PC-3 (cell line): ENCODE measurements at regions not wholly inside any gene's neighbourhood (a gene's known extent, or its start where the extent isn't known, plus 50 kb on each side); places are given as distances from the start of the nearest gene placed in this dataset.
A peak's percentile ranks its signal among the peaks of the same experiment; 100 is the strongest.

Source experiments
- ATAC-seq: fragments of 200-7000 bp; cut with Tn5 transposase; 2 replicates; pipeline ENCODE4 v1.9.1; 2020; ENCODE audit warnings: mild to moderate bottlenecking, moderate library complexity
- BruUV-seq: library from RNA; stranded (reverse); fragments of 400-500 nt; replicated peaks from 2 replicates; lab custom pipeline; 2021; lab: Mats Ljungman, UMichigan
- CTCF ChIA-PET: fragments of 300-600 bp; sonication (Branson Sonifier 250); formaldehyde crosslinking; loops from one replicate; lab custom pipeline; 2022; ENCODE audit warnings: antibody characterized with exemption; lab: Charles Lee
- POLR2A ChIA-PET: fragments of 300-600 bp; sonication (Branson Sonifier 250); formaldehyde crosslinking; loops from one replicate; lab custom pipeline; 2022; ENCODE audit warnings: antibody characterized with exemption; ENCODE audit not compliant: unreplicated experiment; lab: Charles Lee
- DNase-seq: peaks from one replicate; pipeline ENCODE4 v3.0.0-alpha.2; 2015
- H2AFZ ChIP-seq: fragments of 300-600 bp; sonication (generic); 2 replicates; pipeline ENCODE4 v1.6.0; 2016; ENCODE audit warnings: antibody characterized with exemption, low read length
- H3F3A ChIP-seq: fragments of 300-600 bp; sonication (generic); one replicate; pipeline ENCODE4 v1.6.0; 2017; ENCODE audit warnings: antibody characterized with exemption, low read length, control low read depth, mild to moderate bottlenecking; ENCODE audit not compliant: unreplicated experiment
- H3K27ac ChIP-seq: fragments of 300-600 bp; sonication (generic); 2 replicates; pipeline ENCODE4 v1.5.1; 2016; ENCODE audit warnings: mild to moderate bottlenecking, low read length
- H3K27me3 ChIP-seq: fragments of 300-600 bp; sonication (generic); 2 replicates; pipeline ENCODE4 v1.6.1; 2016; ENCODE audit warnings: low read length, mixed read lengths
- H3K36me3 ChIP-seq: fragments of 300-600 bp; sonication (generic); 2 replicates; pipeline ENCODE4 v1.6.1; 2016; ENCODE audit warnings: low read depth, mixed run types, low read length, mixed read lengths
- H3K4me1 ChIP-seq: fragments of 300-600 bp; sonication (generic); 2 replicates; pipeline ENCODE4 v1.5.1; 2016; ENCODE audit warnings: low read length; ENCODE audit not compliant: insufficient read depth
- H3K4me2 ChIP-seq: fragments of 300-600 bp; sonication (generic); 2 replicates; pipeline ENCODE4 v1.6.0; 2016; ENCODE audit warnings: low read length
- H3K4me3 ChIP-seq: fragments of 300-600 bp; sonication (generic); 2 replicates; pipeline ENCODE4 v1.5.1; 2016; ENCODE audit warnings: mild to moderate bottlenecking, low read length, mixed read lengths
- H3K79me2 ChIP-seq: fragments of 300-600 bp; sonication (generic); 2 replicates; pipeline ENCODE4 v1.6.1; 2017; ENCODE audit warnings: low read length, mixed read lengths
- H3K9ac ChIP-seq: fragments of 300-600 bp; sonication (generic); 2 replicates; pipeline ENCODE4 v1.6.0; 2016; ENCODE audit warnings: mild to moderate bottlenecking, low read length
- H3K9me2 ChIP-seq: fragments of 300-600 bp; sonication (generic); replicated peaks from 2 replicates; pipeline ENCODE4 v1.6.1; 2016; ENCODE audit warnings: mixed run types, low read length, mixed read lengths
- H3K9me3 ChIP-seq: fragments of 300-600 bp; sonication (generic); 2 replicates; pipeline ENCODE4 v1.6.1; 2016; ENCODE audit warnings: low read length, mixed read lengths
- H4K20me1 ChIP-seq: fragments of 300-600 bp; sonication (generic); 2 replicates; pipeline ENCODE4 v1.6.1; 2016; ENCODE audit warnings: low read length, mixed read lengths
- EZH2 ChIP-seq: fragments of 300-600 bp; sonication (generic); IDR thresholded peaks from one replicate; pipeline ENCODE4 v1.6.1; 2017; ENCODE audit warnings: antibody characterized with exemption, mild to moderate bottlenecking, low read length; ENCODE audit not compliant: unreplicated experiment
- EZH2phosphoT487 ChIP-seq: fragments of 300-600 bp; sonication (generic); IDR thresholded peaks from 2 replicates; pipeline ENCODE4 v1.6.1; 2018; ENCODE audit warnings: mild to moderate bottlenecking, antibody characterized with exemption, low read length, borderline replicate concordance
- intact Hi-C: fragments of 100-400 bp; cut with micrococcal nuclease; formaldehyde crosslinking; loops from 2 replicates; pipeline ENCODE4 v1.9.0; 2023
- TF ChIP-seq, protein P1 (sequence below): fragments of 300-600 bp; sonication (generic); conservative IDR thresholded peaks from 2 replicates; pipeline ENCODE4 v1.5.1; 2017; ENCODE audit warnings: antibody characterized with exemption, low read depth, mild to moderate bottlenecking, low read length

DNA sequence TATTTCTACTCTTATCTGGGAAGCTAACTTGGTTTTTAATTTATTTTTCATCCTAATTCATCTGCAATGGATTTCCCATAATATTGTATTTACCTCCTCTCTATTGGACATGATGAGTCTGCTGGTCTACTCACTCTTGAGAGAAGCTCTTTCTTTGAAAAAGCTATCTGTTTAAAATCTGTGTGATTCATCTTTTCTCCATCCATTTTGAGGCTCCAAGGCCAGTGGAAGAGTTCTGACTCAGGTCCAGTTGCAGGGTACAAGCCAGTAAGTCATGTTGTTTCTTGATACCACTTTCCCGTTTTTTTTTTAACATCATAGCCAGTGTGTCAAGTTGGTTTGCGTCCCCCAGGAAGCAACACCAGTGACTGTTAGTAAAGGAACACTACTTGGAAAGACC lies 160.3 kb upstream of the BMP4 start:
- peak; percentile 52 for ATAC-seq
- H3K27ac ChIP-seq, result peak overlapping the region; percentile 71
- peaks cover 49% of the 10 kb centered on the region for H3K4me1 ChIP-seq
- no TSS peak for BruUV-seq
- peaks cover 10% of the 10 kb centered on the region for H3F3A ChIP-seq
- peak overlapping the region; percentile 0; the same call in 1 of the 2 replicates for H3K9ac ChIP-seq
- CTCF ChIA-PET, result interaction anchor here (1.0 kb wide), 1 partner anchor 11 kb away, joined by 4 read pairs; no protein-coding TSS in a partner anchor
- H3K9me2 ChIP-seq, result no peaks in the 10 kb centered on the region
- H3K4me3 ChIP-seq, result no peak overlapping the region
- no peaks in the 10 kb centered on the region for H4K20me1 ChIP-seq
- POLR2A ChIA-PET, result interaction anchor here (0.6 kb wide), 1 partner anchor 227 kb away, joined by 3 read pairs; no protein-coding TSS in a partner anchor
- DNase-seq, result peak; percentile 95
- intact Hi-C loops, result no loop called here
- H2AFZ ChIP-seq, result peak overlapping the region; percentile 1; the same call in 1 of the 2 replicates
- no peaks in the 10 kb centered on the region for H3K36me3 ChIP-seq
- no peaks in the 10 kb centered on the region for H3K9me3 ChIP-seq
- no peaks in the 10 kb centered on the region for H3K79me2 ChIP-seq
- H3K27me3 ChIP-seq, result no peaks in the 10 kb centered on the region
- TF ChIP-seq, protein P1, sequence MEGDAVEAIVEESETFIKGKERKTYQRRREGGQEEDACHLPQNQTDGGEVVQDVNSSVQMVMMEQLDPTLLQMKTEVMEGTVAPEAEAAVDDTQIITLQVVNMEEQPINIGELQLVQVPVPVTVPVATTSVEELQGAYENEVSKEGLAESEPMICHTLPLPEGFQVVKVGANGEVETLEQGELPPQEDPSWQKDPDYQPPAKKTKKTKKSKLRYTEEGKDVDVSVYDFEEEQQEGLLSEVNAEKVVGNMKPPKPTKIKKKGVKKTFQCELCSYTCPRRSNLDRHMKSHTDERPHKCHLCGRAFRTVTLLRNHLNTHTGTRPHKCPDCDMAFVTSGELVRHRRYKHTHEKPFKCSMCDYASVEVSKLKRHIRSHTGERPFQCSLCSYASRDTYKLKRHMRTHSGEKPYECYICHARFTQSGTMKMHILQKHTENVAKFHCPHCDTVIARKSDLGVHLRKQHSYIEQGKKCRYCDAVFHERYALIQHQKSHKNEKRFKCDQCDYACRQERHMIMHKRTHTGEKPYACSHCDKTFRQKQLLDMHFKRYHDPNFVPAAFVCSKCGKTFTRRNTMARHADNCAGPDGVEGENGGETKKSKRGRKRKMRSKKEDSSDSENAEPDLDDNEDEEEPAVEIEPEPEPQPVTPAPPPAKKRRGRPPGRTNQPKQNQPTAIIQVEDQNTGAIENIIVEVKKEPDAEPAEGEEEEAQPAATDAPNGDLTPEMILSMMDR, result no peak
- no peak for TF ChIP-seq EZH2phosphoT487
- H3K4me2 ChIP-seq, result peak overlapping the region; percentile 38

GRCh38 chr14:54117396-54117795 lies 160.8 kb upstream of the BMP4 start:
- ATAC-seq (no peak), DNase-seq (no peak)
- H2AFZ ChIP-seq, result peak overlapping the region; percentile 2; the same call in 1 of the 2 replicates
- intact Hi-C loops, result no loop called here
- peaks cover 49% of the 10 kb centered on the region for H3K4me1 ChIP-seq
- H3K36me3 ChIP-seq, result no peaks in the 10 kb centered on the region
- no TSS peak for BruUV-seq
- H3K9ac ChIP-seq, result no peak overlapping the region
- POLR2A ChIA-PET, result interaction anchor here (0.6 kb wide), 1 partner anchor 226 kb away, joined by 3 read pairs; no protein-coding TSS in a partner anchor
- H3K4me3 ChIP-seq, result no peak overlapping the region
- no peaks in the 10 kb centered on the region for H3K79me2 ChIP-seq
- peaks cover 10% of the 10 kb centered on the region for H3F3A ChIP-seq
- H3K27ac ChIP-seq, result peak overlapping the region; percentile 71
- H4K20me1 ChIP-seq, result no peaks in the 10 kb centered on the region
- H3K9me3 ChIP-seq, result no peaks in the 10 kb centered on the region
- CTCF ChIA-PET, result interaction anchor here (1.0 kb wide), 1 partner anchor 12 kb away, joined by 4 read pairs; no protein-coding TSS in a partner anchor
- H3K27me3 ChIP-seq, result no peaks in the 10 kb centered on the region
- H3K4me2 ChIP-seq, result peak overlapping the region; percentile 10
- TF ChIP-seq, protein P1, result no peak
- TF ChIP-seq EZH2phosphoT487 (no peak), EZH2 (no peak)
- H3K9me2 ChIP-seq, result no peaks in the 10 kb centered on the region

DNA sequence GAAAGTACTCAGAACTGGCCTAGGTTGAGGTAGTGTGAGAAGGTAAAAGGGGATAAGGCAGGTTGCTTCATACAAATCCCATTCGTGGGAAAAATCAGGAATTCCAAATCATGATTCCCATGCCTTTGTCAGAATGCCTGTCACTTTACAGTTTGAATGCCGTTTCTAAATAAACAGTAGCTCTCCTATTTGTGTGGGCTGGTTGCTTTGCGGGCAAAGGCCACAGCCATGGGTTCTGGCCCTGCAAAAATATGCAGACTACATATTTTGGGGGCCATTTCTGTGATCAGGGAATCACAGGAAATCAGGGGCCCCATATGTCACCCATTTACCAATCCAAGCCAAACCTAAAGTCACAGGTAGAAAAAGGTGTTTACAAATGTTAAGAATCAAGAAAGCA lies 161.3 kb upstream of the BMP4 start:
- no peaks in the 10 kb centered on the region for H3K9me3 ChIP-seq
- peaks cover 10% of the 10 kb centered on the region for H3F3A ChIP-seq
- H3K9me2 ChIP-seq, result no peaks in the 10 kb centered on the region
- DNase-seq, result no peak
- H3K9ac ChIP-seq, result no peak overlapping the region
- H4K20me1 ChIP-seq, result no peaks in the 10 kb centered on the region
- H3K27ac ChIP-seq, result no peak overlapping the region
- BruUV-seq, result no TSS peak
- peak overlapping the region; percentile 2; the same call in 1 of the 2 replicates for H2AFZ ChIP-seq
- no peak overlapping the region for H3K4me3 ChIP-seq
- no peaks in the 10 kb centered on the region for H3K79me2 ChIP-seq
- H3K4me1 ChIP-seq, result peaks cover 49% of the 10 kb centered on the region
- intact Hi-C loops, result no loop called here
- no peaks in the 10 kb centered on the region for H3K36me3 ChIP-seq
- TF ChIP-seq EZH2, result no peak
- TF ChIP-seq EZH2phosphoT487, result no peak
- TF ChIP-seq, protein P1, result no peak
- ChIA-PET POLR2A (interaction anchor here (0.5 kb wide), 1 partner anchor 51 kb away, joined by 5 read pairs; no protein-coding TSS in a partner anchor), CTCF (no interaction called here)
- H3K27me3 ChIP-seq, result no peaks in the 10 kb centered on the region
- H3K4me2 ChIP-seq, result no peak overlapping the region
- no peak for ATAC-seq
